Stimulated activated CD8-positive, alpha-beta memory T cell treated with anti-CD3 and anti-CD28 coated beads, Interleukin-2, amount 100 ng/mL, for 1 hour (primary cell): ENCODE measurements at regions not wholly inside any gene's neighbourhood (a gene's known extent, or its start where the extent isn't known, plus 50 kb on each side); places are given as distances from the start of the nearest gene placed in this dataset.
"Not testable (repeated sequence)": the region's sequence is repeated elsewhere in the genome, so short reads cannot be mapped to it uniquely, and the experiment has no call there.

Experiments used
- DNase-seq, 2 donors: peaks; one replicate each; pipeline ENCODE4 v3.0.0-alpha.2; 2020; ENCODE audit warnings: low read depth in 2 of 2

- no peak for DNase-seq
Measured at GRCh38 chr18:70390371-70391090, 101.7 kb downstream of the SOCS6 start.

GRCh38 chr18:70389036-70389435, 100.2 kb downstream of the SOCS6 start:
- DNase-seq, result not testable (repeated sequence)

- DNase-seq, result no peak
Measured at GRCh38 chr18:70387027-70387426, 98.2 kb downstream of the SOCS6 start.

- DNase-seq, result no peak
Measured at GRCh38 chr18:70386582-70386981, 97.7 kb downstream of the SOCS6 start.

- no peak for DNase-seq
Measured at GRCh38 chr18:70385474-70385873, 96.6 kb downstream of the SOCS6 start.

- DNase-seq, result no peak
Measured at GRCh38 chr18:70384181-70384790, 95.4 kb downstream of the SOCS6 start.

GRCh38 chr18:70382992-70383717, 94.3 kb downstream of the SOCS6 start:
- DNase-seq, result no peak

- no peak for DNase-seq
Measured at GRCh38 chr18:70382017-70382416, 93.2 kb downstream of the SOCS6 start.

- DNase-seq, result no peak
Measured at GRCh38 chr18:70380915-70381896, 92.4 kb downstream of the SOCS6 start.
